Endothelial cell of umbilical vein (primary cell): ENCODE measurements at regions not wholly inside any gene's neighbourhood (a gene's known extent, or its start where the extent isn't known, plus 50 kb on each side); places are given as distances from the start of the nearest gene placed in this dataset.

Source experiments
- BruUV-seq: library from RNA; stranded (reverse); fragments of 400-500 nt; replicated peaks from 2 replicates; lab custom pipeline; 2021; lab: Mats Ljungman, UMichigan
- CTCF ChIA-PET: fragments of 300-600, 350-600 bp; sonication (Branson Sonifier 250); formaldehyde crosslinking; loops from one replicate; lab custom pipeline; 2021; ENCODE audit warnings: antibody characterized with exemption, inconsistent platforms; lab: Charles Lee
- POLR2A ChIA-PET: fragments of 300-600, 350-600 bp; sonication (Branson Sonifier 250); formaldehyde crosslinking; loops from one replicate; lab custom pipeline; 2021; ENCODE audit warnings: antibody characterized with exemption, inconsistent platforms; lab: Charles Lee
- DNase-seq: peaks from one replicate; pipeline ENCODE4 v3.0.0-alpha.2; 2011; ENCODE audit warnings: low read depth, low spot score
- FAIRE-seq: peaks from 2 replicates; lab custom pipeline; 2011; peaks lifted over from hg19 to GRCh38; lab: Jason Lieb, UNC
- H2AFZ ChIP-seq: 2 replicates; pipeline ENCODE4 v1.6.0; 2012; ENCODE audit warnings: low read depth, low read length, control low read depth, inconsistent platforms
- H3K27ac ChIP-seq: 2 replicates; pipeline ENCODE4 v1.5.1; 2011; ENCODE audit warnings: low read depth, mild to moderate bottlenecking, control low read depth, low read length, moderate library complexity; ENCODE audit not compliant: insufficient read depth
- H3K27me3 ChIP-seq, 2 experiments: 2 replicates each; pipeline versions ENCODE4 v1.6.0 to v1.6.1; 2011; ENCODE audit warnings: low read length in 2 of 2, mixed read lengths in 1 of 2; ENCODE audit not compliant: control insufficient read depth in 2 of 2, insufficient read depth in 2 of 2
- H3K36me3 ChIP-seq, 2 experiments: 2 replicates in 1 of 2; 3 replicates in 1 of 2; pipeline ENCODE4 v1.5.1; 2011; ENCODE audit warnings: low read length in 2 of 2, mild to moderate bottlenecking in 1 of 2, moderate library complexity in 1 of 2; ENCODE audit not compliant: control insufficient read depth in 2 of 2, insufficient read depth in 2 of 2; ENCODE audit errors: extremely low read depth in 1 of 2
- H3K4me1 ChIP-seq: 3 replicates; pipeline ENCODE4 v1.5.1; 2011; ENCODE audit warnings: mild to moderate bottlenecking, low read length; ENCODE audit not compliant: control insufficient read depth, insufficient read depth; ENCODE audit errors: extremely low read depth
- H3K4me2 ChIP-seq: 2 replicates; pipeline ENCODE4 v1.6.1; 2011; ENCODE audit warnings: low read length, control low read depth, mixed read lengths; ENCODE audit not compliant: insufficient read depth
- H3K4me3 ChIP-seq, 3 experiments: fragments of 200-600 bp in 1 of 3; sonication (generic), shearing (Covaris generic) in 1 of 3; replicated peaks in 1 of 3; 2 replicates each; pipeline ENCODE4 v1.5.1; 2011 to 2016; ENCODE audit warnings: control low read depth in 3 of 3, low read length in 3 of 3, mild to moderate bottlenecking in 2 of 3, inconsistent platforms in 1 of 3, low read depth in 1 of 3, moderate library complexity in 1 of 3; ENCODE audit not compliant: insufficient read depth in 1 of 3
- H3K79me2 ChIP-seq: 2 replicates; pipeline ENCODE4 v1.6.0; 2012; ENCODE audit warnings: low read length, inconsistent platforms; ENCODE audit not compliant: control insufficient read depth, insufficient read depth
- H3K9ac ChIP-seq: replicated peaks from 2 replicates; pipeline ENCODE3; 2011; ENCODE audit warnings: low read length, control low read depth; ENCODE audit not compliant: insufficient read depth; ENCODE audit errors: extremely low read depth
- H3K9me1 ChIP-seq: replicated peaks from 3 replicates; pipeline ENCODE4 v1.6.0; 2011; ENCODE audit warnings: mild to moderate bottlenecking, low read length; ENCODE audit not compliant: control insufficient read depth, insufficient read depth; ENCODE audit errors: extremely low read depth
- H3K9me3 ChIP-seq: replicated peaks from 2 replicates; pipeline ENCODE4 v1.5.1; 2012; ENCODE audit warnings: low read length, inconsistent platforms; ENCODE audit not compliant: control insufficient read depth, insufficient read depth
- H4K20me1 ChIP-seq: replicated peaks from 2 replicates; pipeline ENCODE3; 2011; ENCODE audit warnings: mild to moderate bottlenecking, low read length; ENCODE audit not compliant: control insufficient read depth, insufficient read depth; ENCODE audit errors: extremely low read depth
- EZH2 ChIP-seq: IDR thresholded peaks from 2 replicates; pipeline ENCODE4 v1.6.1; 2012; ENCODE audit warnings: borderline replicate concordance, low read depth, mild to moderate bottlenecking, moderate library complexity, low read length, inconsistent platforms; ENCODE audit not compliant: severe bottlenecking
- FOS ChIP-seq: IDR thresholded peaks from 2 replicates; pipeline ENCODE4 v1.6.1; 2011; ENCODE audit warnings: mild to moderate bottlenecking, low read length, moderate library complexity, borderline replicate concordance; ENCODE audit not compliant: insufficient read depth
- GATA2 ChIP-seq: IDR thresholded peaks from 2 replicates; pipeline ENCODE4 v1.7.0; 2011; ENCODE audit warnings: low read depth, mild to moderate bottlenecking, moderate library complexity, mixed read lengths, low read length; ENCODE audit not compliant: insufficient read length, insufficient read depth
- JUN ChIP-seq: IDR thresholded peaks from 2 replicates; pipeline ENCODE4 v1.6.1; 2011; ENCODE audit warnings: borderline replicate concordance, low read depth; ENCODE audit not compliant: insufficient read length, insufficient read depth
- MAX ChIP-seq: IDR thresholded peaks from 2 replicates; pipeline ENCODE4 v1.6.1; 2011; ENCODE audit not compliant: insufficient read depth, insufficient read length
- MYC ChIP-seq: IDR thresholded peaks from one replicate; pipeline ENCODE4 v1.6.1; 2011; ENCODE audit warnings: mild to moderate bottlenecking, low read depth, low read length
- POLR2A ChIP-seq: IDR thresholded peaks from 2 replicates; pipeline ENCODE4 v1.6.1; 2012; ENCODE audit warnings: low read depth, mild to moderate bottlenecking, control low read depth, low read length
- POLR2AphosphoS5 ChIP-seq: IDR thresholded peaks from 2 replicates; pipeline ENCODE4 v1.6.1; 2012; ENCODE audit warnings: low read depth, mild to moderate bottlenecking, control low read depth, low read length, moderate library complexity; ENCODE audit not compliant: insufficient read depth
- dilution Hi-C: fragments of 300-500 bp; cut with MboI; formaldehyde crosslinking; loops from one replicate; pipeline ENCODE4 v1.15.0; 2019; ENCODE audit warnings: low sequenced_read_pairs; ENCODE audit not compliant: extremely low pct_ligation_motif_present
- intact Hi-C: fragments of 100-400 bp; cut with micrococcal nuclease; formaldehyde crosslinking; loops from one replicate; pipeline ENCODE4 v1.10.0; 2022
- TF ChIP-seq, protein P1 (sequence below), 2 donors: IDR thresholded peaks; 1 replicate in 1 of 2; 2 replicates in 1 of 2; pipeline ENCODE4 v1.5.1; 2011; ENCODE audit warnings: low read length in 2 of 2, mild to moderate bottlenecking in 2 of 2, moderate library complexity in 2 of 2, control low read depth in 1 of 2, inconsistent platforms in 1 of 2, low read depth in 1 of 2; ENCODE audit not compliant: insufficient read depth in 1 of 2; ENCODE audit errors: extremely low read depth in 1 of 2

- CTCF ChIA-PET: no interaction called here
Observed at GRCh38 chr18:64717026-64717425, 568.1 kb upstream of the LINC00305 start.

DNA sequence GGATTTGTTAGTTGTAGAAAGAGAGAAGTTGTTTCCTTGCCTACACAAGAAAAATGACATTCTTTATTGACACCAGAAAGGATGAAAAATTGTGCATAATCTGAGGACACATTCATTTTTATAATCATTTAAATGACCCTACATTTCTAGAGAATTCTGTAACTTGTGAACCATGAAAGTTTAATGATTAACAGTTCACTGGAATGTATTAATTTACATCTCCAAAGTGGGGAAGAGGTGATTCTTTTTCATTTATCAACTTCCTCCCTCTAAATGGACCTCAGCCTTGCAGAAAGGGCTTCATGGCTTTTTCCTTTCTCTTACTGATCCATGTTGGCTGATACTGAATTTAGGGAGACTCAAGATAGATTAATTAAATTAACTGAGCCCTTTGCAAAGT, 565.2 kb upstream of the LINC00305 start:
- dilution Hi-C loops: no loop called here

More at GRCh38 chr18:64717026-64717425, 568.1 kb upstream of the LINC00305 start:
- Histone ChIP-seq H3K4me2 (no peak overlapping the region), H3K36me3 (no peaks in the 10 kb centered on the region), H3K4me1 (no peaks in the 10 kb centered on the region), H3K79me2 (no peaks in the 10 kb centered on the region), H3K27me3 (no peaks in the 10 kb centered on the region), H3K9me3 (peaks cover under 1% of the 10 kb centered on the region), H3K9ac (no peak overlapping the region), H2AFZ (no peak overlapping the region), H4K20me1 (no peaks in the 10 kb centered on the region), H3K4me3 (no peak overlapping the region), H3K27ac (no peak overlapping the region), H3K9me1 (no peaks in the 10 kb centered on the region)
- FAIRE-seq (no peak), DNase-seq (no peak)
- BruUV-seq: no TSS peak
- dilution Hi-C loops: no loop called here
- intact Hi-C loops: no loop called here
- POLR2A ChIA-PET: no interaction called here
- no peak for TF ChIP-seq MAX
- TF ChIP-seq EZH2: no peak
- TF ChIP-seq MYC: no peak
- no peak for TF ChIP-seq POLR2AphosphoS5
- no peak for TF ChIP-seq GATA2
- no peak for TF ChIP-seq FOS

More for the DNA sequence above, 565.2 kb upstream of the LINC00305 start:
- Histone ChIP-seq H3K36me3 (no peaks in the 10 kb centered on the region), H3K9me1 (no peaks in the 10 kb centered on the region), H3K9ac (no peak overlapping the region), H3K4me2 (no peak overlapping the region), H3K27me3 (no peaks in the 10 kb centered on the region), H4K20me1 (no peaks in the 10 kb centered on the region), H3K9me3 (peaks cover 4% of the 10 kb centered on the region), H3K27ac (no peak overlapping the region), H2AFZ (no peak overlapping the region), H3K4me3 (no peak overlapping the region), H3K79me2 (no peaks in the 10 kb centered on the region), H3K4me1 (no peaks in the 10 kb centered on the region)
- intact Hi-C loops: no loop called here
- DNase-seq: no peak
- CTCF ChIA-PET: no interaction called here
- POLR2A ChIA-PET: no interaction called here
- no TSS peak for BruUV-seq
- TF ChIP-seq, protein P1, sequence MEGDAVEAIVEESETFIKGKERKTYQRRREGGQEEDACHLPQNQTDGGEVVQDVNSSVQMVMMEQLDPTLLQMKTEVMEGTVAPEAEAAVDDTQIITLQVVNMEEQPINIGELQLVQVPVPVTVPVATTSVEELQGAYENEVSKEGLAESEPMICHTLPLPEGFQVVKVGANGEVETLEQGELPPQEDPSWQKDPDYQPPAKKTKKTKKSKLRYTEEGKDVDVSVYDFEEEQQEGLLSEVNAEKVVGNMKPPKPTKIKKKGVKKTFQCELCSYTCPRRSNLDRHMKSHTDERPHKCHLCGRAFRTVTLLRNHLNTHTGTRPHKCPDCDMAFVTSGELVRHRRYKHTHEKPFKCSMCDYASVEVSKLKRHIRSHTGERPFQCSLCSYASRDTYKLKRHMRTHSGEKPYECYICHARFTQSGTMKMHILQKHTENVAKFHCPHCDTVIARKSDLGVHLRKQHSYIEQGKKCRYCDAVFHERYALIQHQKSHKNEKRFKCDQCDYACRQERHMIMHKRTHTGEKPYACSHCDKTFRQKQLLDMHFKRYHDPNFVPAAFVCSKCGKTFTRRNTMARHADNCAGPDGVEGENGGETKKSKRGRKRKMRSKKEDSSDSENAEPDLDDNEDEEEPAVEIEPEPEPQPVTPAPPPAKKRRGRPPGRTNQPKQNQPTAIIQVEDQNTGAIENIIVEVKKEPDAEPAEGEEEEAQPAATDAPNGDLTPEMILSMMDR (IDR thresholded peaks at IDR 0.05; ENCODE audit: extremely low read depth in 1 of 2, insufficient read depth in 1 of 2, low read depth in 1 of 2, low read length in 2 of 2): no peak
- TF ChIP-seq JUN (no peak), POLR2A (no peak), EZH2 (no peak), FOS (no peak)
- FAIRE-seq: no peak
